ENCODE measurements at regions not wholly inside any gene's neighbourhood (a gene's known extent, or its start where the extent isn't known, plus 50 kb on each side); places are given as distances from the start of the nearest gene placed in this dataset.
"Not testable (repeated sequence)": the region's sequence is repeated elsewhere in the genome, so short reads cannot be mapped to it uniquely, and the experiment has no call there.

GRCh38 chr1:121041497-121041896, 142.6 kb downstream of the FAM72B start:
- H3K9me3 ChIP-seq (ENCODE audit: insufficient read depth, low read depth, low read length); H3K4me3 ChIP-seq (ENCODE audit: low read length, poor library complexity, severe bottlenecking); H3K79me2 ChIP-seq (ENCODE audit: insufficient read depth, low read length); H4K20me1 ChIP-seq (ENCODE audit: insufficient read depth, low read length, poor library complexity, severe bottlenecking); H3K36me3 ChIP-seq (ENCODE audit: insufficient read depth, low read length); H3K27me3 ChIP-seq (ENCODE audit: insufficient read depth, low read length, poor library complexity, severe bottlenecking); H3K4me2 ChIP-seq (ENCODE audit: low read depth, low read length, poor library complexity, severe bottlenecking); H3K9ac ChIP-seq (ENCODE audit: low read depth, low read length, poor library complexity, severe bottlenecking); H3K4me1 ChIP-seq (ENCODE audit: insufficient read depth, low read length, poor library complexity, severe bottlenecking); H3F3A ChIP-seq (ENCODE audit: low read depth); H2AFZ ChIP-seq (ENCODE audit: low read length); H3K9me2 ChIP-seq (replicated peaks; ENCODE audit: low read depth, low read length): not testable (repeated sequence)

DNA sequence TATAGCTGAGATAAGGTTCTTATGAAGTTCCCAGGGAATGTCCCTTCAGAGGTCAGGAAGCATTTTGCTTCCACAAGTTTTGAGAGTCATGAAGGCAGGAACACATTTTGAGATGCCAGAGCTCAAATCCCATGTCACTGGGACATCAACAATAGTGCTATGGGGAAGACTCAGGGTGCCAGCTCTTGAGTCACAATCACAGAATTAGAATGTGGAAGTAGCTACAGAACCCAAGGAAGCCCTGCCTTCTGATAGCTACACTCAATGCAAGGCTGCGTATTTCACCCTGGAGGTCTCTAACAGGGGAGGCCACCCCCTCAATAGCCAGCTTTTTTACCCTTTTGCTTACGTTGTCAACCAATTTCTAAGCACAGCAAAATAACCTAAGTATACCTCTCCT, 141.3 kb downstream of the FAM72B start:
- H3K79me2 ChIP-seq (ENCODE audit: insufficient read depth, low read length); H3K4me3 ChIP-seq (ENCODE audit: low read length, poor library complexity, severe bottlenecking); H3K9me3 ChIP-seq (ENCODE audit: insufficient read depth, low read depth, low read length); H3K9me2 ChIP-seq (replicated peaks; ENCODE audit: low read depth, low read length); H3F3A ChIP-seq (ENCODE audit: low read depth); H3K4me2 ChIP-seq (ENCODE audit: low read depth, low read length, poor library complexity, severe bottlenecking); H3K36me3 ChIP-seq (ENCODE audit: insufficient read depth, low read length); H3K4me1 ChIP-seq (ENCODE audit: insufficient read depth, low read length, poor library complexity, severe bottlenecking); H2AFZ ChIP-seq (ENCODE audit: low read length); H3K9ac ChIP-seq (ENCODE audit: low read depth, low read length, poor library complexity, severe bottlenecking); H4K20me1 ChIP-seq (ENCODE audit: insufficient read depth, low read length, poor library complexity, severe bottlenecking); H3K27me3 ChIP-seq (ENCODE audit: insufficient read depth, low read length, poor library complexity, severe bottlenecking): not testable (repeated sequence)

- H3K79me2 ChIP-seq (ENCODE audit: insufficient read depth, low read length); H3K9ac ChIP-seq (ENCODE audit: low read depth, low read length, poor library complexity, severe bottlenecking); H3K4me3 ChIP-seq (ENCODE audit: low read length, poor library complexity, severe bottlenecking); H2AFZ ChIP-seq (ENCODE audit: low read length); H3K9me3 ChIP-seq (ENCODE audit: insufficient read depth, low read depth, low read length); H3K27me3 ChIP-seq (ENCODE audit: insufficient read depth, low read length, poor library complexity, severe bottlenecking); H3F3A ChIP-seq (ENCODE audit: low read depth); H3K36me3 ChIP-seq (ENCODE audit: insufficient read depth, low read length); H3K4me1 ChIP-seq (ENCODE audit: insufficient read depth, low read length, poor library complexity, severe bottlenecking); H3K9me2 ChIP-seq (replicated peaks; ENCODE audit: low read depth, low read length); H3K4me2 ChIP-seq (ENCODE audit: low read depth, low read length, poor library complexity, severe bottlenecking); H4K20me1 ChIP-seq (ENCODE audit: insufficient read depth, low read length, poor library complexity, severe bottlenecking): not testable (repeated sequence)
Observed at GRCh38 chr1:121048293-121048752, 135.8 kb downstream of the FAM72B start.

DNA sequence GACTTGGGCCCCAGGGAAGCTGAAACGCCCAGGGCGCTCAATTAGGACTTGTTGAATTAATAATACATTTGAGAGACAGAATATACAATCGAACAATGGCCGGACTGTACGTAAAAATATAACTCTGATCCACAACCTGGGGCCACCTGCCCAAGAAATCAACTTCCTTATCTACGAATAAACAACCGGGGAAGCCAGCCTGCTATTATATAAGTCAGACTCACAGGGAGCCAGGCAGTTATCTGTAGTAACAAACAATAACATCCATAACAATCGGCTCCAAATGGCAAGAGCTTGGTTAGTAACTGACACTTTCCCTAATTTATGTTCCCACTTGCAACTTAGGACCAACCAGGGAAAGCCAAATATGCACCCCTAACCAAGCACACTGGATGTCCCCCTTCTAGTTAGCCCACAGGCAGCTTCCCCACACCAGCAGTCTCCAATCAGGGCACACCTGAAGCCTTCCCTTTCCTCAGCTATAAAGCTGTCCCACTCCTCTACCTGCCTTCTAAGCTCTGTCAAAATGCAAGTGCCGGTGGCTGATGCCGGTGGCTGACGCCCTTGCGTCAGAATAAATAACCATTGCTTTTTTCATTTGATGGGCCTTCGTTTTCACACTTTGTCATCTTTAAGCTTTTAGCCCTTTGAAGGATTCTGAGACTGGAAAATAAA, 135.2 kb downstream of the FAM72B start:
- H3F3A ChIP-seq (ENCODE audit: low read depth); H4K20me1 ChIP-seq (ENCODE audit: insufficient read depth, low read length, poor library complexity, severe bottlenecking); H3K36me3 ChIP-seq (ENCODE audit: insufficient read depth, low read length); H3K4me1 ChIP-seq (ENCODE audit: insufficient read depth, low read length, poor library complexity, severe bottlenecking); H3K4me2 ChIP-seq (ENCODE audit: low read depth, low read length, poor library complexity, severe bottlenecking); H3K27me3 ChIP-seq (ENCODE audit: insufficient read depth, low read length, poor library complexity, severe bottlenecking); H3K79me2 ChIP-seq (ENCODE audit: insufficient read depth, low read length); H3K9me2 ChIP-seq (replicated peaks; ENCODE audit: low read depth, low read length); H3K9ac ChIP-seq (ENCODE audit: low read depth, low read length, poor library complexity, severe bottlenecking); H2AFZ ChIP-seq (ENCODE audit: low read length); H3K4me3 ChIP-seq (ENCODE audit: low read length, poor library complexity, severe bottlenecking); H3K9me3 ChIP-seq (ENCODE audit: insufficient read depth, low read depth, low read length): not testable (repeated sequence)

DNA sequence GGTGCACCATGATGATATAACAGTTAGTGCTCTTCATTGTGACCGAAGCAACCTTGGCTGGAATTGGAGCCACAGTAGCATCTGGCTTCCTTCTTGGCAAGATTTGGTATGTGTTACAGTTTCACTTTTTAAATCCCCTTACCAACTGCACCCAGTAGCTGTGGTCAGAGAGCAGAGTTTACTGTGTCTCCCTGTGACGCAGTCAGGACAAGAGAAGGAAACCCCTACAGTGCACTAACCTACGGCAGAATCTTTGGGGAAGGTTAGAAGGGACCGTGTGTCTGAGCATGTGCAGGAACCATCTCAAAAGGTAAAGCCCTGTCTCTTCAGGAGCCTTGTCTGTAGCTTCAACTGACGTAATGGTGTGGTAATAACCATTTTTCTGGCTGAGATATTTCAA, 134.0 kb downstream of the FAM72B start:
- H2AFZ ChIP-seq (ENCODE audit: low read length); H3K9me2 ChIP-seq (replicated peaks; ENCODE audit: low read depth, low read length); H3K9ac ChIP-seq (ENCODE audit: low read depth, low read length, poor library complexity, severe bottlenecking); H3K27me3 ChIP-seq (ENCODE audit: insufficient read depth, low read length, poor library complexity, severe bottlenecking); H3K4me3 ChIP-seq (ENCODE audit: low read length, poor library complexity, severe bottlenecking); H3K9me3 ChIP-seq (ENCODE audit: insufficient read depth, low read depth, low read length); H3F3A ChIP-seq (ENCODE audit: low read depth); H3K79me2 ChIP-seq (ENCODE audit: insufficient read depth, low read length); H3K36me3 ChIP-seq (ENCODE audit: insufficient read depth, low read length); H3K4me2 ChIP-seq (ENCODE audit: low read depth, low read length, poor library complexity, severe bottlenecking); H3K4me1 ChIP-seq (ENCODE audit: insufficient read depth, low read length, poor library complexity, severe bottlenecking); H4K20me1 ChIP-seq (ENCODE audit: insufficient read depth, low read length, poor library complexity, severe bottlenecking): not testable (repeated sequence)

DNA sequence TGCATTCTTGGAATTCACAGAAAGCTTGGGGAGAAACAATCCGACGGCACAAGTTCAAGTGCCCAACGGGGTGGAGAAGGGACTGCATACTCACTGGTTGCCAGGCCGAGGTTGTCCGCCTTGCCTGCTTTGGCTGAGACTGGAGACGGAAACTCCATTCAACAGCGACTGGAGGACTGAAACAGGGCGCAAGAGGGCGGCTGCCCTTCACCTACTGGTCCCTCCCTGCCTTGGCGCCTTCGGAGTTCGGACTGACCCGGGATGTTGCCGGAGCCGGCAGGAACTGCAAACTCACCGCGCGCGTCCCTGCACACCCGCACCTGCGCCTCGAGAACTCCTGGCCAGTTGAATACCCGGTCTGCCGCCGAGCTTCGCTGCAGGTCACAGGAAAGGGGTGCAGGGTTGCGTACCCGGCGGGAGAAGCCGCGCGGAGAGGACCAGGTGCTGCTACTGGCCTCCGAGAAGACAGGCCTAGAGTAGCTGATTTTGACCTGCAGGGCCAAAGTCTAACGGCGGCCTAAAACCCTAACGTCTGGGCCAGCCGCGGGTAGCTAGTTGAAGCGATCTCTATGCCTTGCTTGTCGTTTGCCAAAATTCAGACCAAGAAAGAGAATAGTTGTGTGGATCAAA, 132.9 kb downstream of the FAM72B start:
- H4K20me1 ChIP-seq (ENCODE audit: insufficient read depth, low read length, poor library complexity, severe bottlenecking); H3K4me3 ChIP-seq (ENCODE audit: low read length, poor library complexity, severe bottlenecking); H3K79me2 ChIP-seq (ENCODE audit: insufficient read depth, low read length); H3F3A ChIP-seq (ENCODE audit: low read depth); H2AFZ ChIP-seq (ENCODE audit: low read length); H3K9me2 ChIP-seq (replicated peaks; ENCODE audit: low read depth, low read length); H3K4me1 ChIP-seq (ENCODE audit: insufficient read depth, low read length, poor library complexity, severe bottlenecking); H3K4me2 ChIP-seq (ENCODE audit: low read depth, low read length, poor library complexity, severe bottlenecking); H3K27me3 ChIP-seq (ENCODE audit: insufficient read depth, low read length, poor library complexity, severe bottlenecking); H3K9me3 ChIP-seq (ENCODE audit: insufficient read depth, low read depth, low read length); H3K36me3 ChIP-seq (ENCODE audit: insufficient read depth, low read length); H3K9ac ChIP-seq (ENCODE audit: low read depth, low read length, poor library complexity, severe bottlenecking): not testable (repeated sequence)

- H3K9me3 ChIP-seq (ENCODE audit: insufficient read depth, low read depth, low read length); H3K4me2 ChIP-seq (ENCODE audit: low read depth, low read length, poor library complexity, severe bottlenecking); H3K36me3 ChIP-seq (ENCODE audit: insufficient read depth, low read length); H2AFZ ChIP-seq (ENCODE audit: low read length); H4K20me1 ChIP-seq (ENCODE audit: insufficient read depth, low read length, poor library complexity, severe bottlenecking); H3K4me1 ChIP-seq (ENCODE audit: insufficient read depth, low read length, poor library complexity, severe bottlenecking); H3K9ac ChIP-seq (ENCODE audit: low read depth, low read length, poor library complexity, severe bottlenecking); H3K4me3 ChIP-seq (ENCODE audit: low read length, poor library complexity, severe bottlenecking); H3K9me2 ChIP-seq (replicated peaks; ENCODE audit: low read depth, low read length); H3K27me3 ChIP-seq (ENCODE audit: insufficient read depth, low read length, poor library complexity, severe bottlenecking); H3K79me2 ChIP-seq (ENCODE audit: insufficient read depth, low read length); H3F3A ChIP-seq (ENCODE audit: low read depth): not testable (repeated sequence)
Observed at GRCh38 chr1:121052081-121052660, 132.0 kb downstream of the FAM72B start.

Data from Loucy (cell line).